Parathyroid adenoma (tissue), 2 donors: ENCODE measurements at regions not wholly inside any gene's neighbourhood (a gene's known extent, or its start where the extent isn't known, plus 50 kb on each side); places are given as distances from the start of the nearest gene placed in this dataset.

Experiments used
- H2AFZ ChIP-seq: fragments of 300-600 bp; sonication (generic); one replicate; pipeline ENCODE4 v1.7.0; 2017; ENCODE audit warnings: antibody characterized with exemption, mild to moderate bottlenecking
- H3K27ac ChIP-seq: fragments of 300-600 bp; sonication (generic); one replicate; pipeline ENCODE4 v1.7.0; 2017
- H3K27me3 ChIP-seq: fragments of 300-600 bp; sonication (generic); one replicate; pipeline ENCODE4 v1.7.0; 2017; ENCODE audit warnings: low read length; ENCODE audit not compliant: control insufficient read depth, insufficient read depth
- H3K36me3 ChIP-seq: fragments of 300-600 bp; sonication (generic); one replicate; pipeline ENCODE4 v1.7.0; 2017; ENCODE audit warnings: low read length; ENCODE audit not compliant: control insufficient read depth, insufficient read depth
- H3K4me1 ChIP-seq: fragments of 300-600 bp; sonication (generic); one replicate; pipeline ENCODE4 v1.7.0; 2017; ENCODE audit warnings: control low read depth
- H3K4me2 ChIP-seq: fragments of 300-600 bp; sonication (generic); one replicate; pipeline ENCODE4 v1.7.0; 2017; ENCODE audit warnings: low read length
- H3K4me3 ChIP-seq: fragments of 300-600 bp; sonication (generic); one replicate; pipeline ENCODE4 v1.7.0; 2017; ENCODE audit warnings: low read depth, low read length
- H3K79me2 ChIP-seq: fragments of 300-600 bp; sonication (generic); one replicate; pipeline ENCODE4 v1.7.0; 2017; ENCODE audit warnings: control low read depth
- H3K9ac ChIP-seq: fragments of 300-600 bp; sonication (generic); one replicate; pipeline ENCODE4 v1.7.0; 2017; ENCODE audit warnings: mild to moderate bottlenecking
- H3K9me3 ChIP-seq: fragments of 300-600 bp; sonication (generic); one replicate; pipeline ENCODE4 v1.7.0; 2017; ENCODE audit warnings: low read length; ENCODE audit not compliant: control insufficient read depth
- TF ChIP-seq, protein P1 (sequence below): fragments of 300-600 bp; sonication (generic); IDR thresholded peaks from one replicate; pipeline ENCODE4 v1.7.0; 2017; ENCODE audit warnings: antibody characterized with exemption, mild to moderate bottlenecking
- donor health status: primary hyperparathyroidism.

DNA sequence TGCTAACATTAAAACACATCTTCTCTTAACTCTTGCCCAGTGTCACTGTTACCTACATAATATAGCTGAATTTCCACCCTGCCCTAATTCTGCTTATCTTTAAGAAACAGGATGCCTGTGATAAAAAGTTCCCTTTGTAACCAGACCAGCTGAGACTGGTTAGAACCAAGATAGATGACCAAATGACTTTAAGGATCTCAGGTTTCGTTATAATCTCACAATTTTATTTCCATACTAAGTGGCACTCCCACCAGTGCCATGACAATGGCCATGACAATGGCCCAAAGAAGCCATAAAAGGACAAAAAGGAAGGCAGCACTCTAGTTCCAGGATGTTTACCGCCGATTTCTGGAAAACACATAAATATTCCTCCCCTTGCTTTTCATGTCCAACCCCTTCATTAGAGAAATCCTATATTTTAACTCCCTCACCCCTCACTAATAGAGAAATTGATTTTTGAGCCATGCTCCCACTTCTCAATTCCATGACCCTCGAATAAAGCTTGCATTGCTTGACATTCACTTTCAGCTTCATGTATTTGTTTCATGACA is 126.1 kb downstream of the ELAPOR2 start:
- Histone ChIP-seq H3K27ac (no peak overlapping the region), H3K4me3 (no peak overlapping the region), H3K4me1 (no peaks in the 10 kb centered on the region), H3K4me2 (no peak overlapping the region), H3K79me2 (no peaks in the 10 kb centered on the region), H3K9me3 (no peaks in the 10 kb centered on the region), H3K27me3 (no peaks in the 10 kb centered on the region), H3K36me3 (no peaks in the 10 kb centered on the region), H2AFZ (no peak overlapping the region), H3K9ac (no peak overlapping the region)
- TF ChIP-seq, protein P1, sequence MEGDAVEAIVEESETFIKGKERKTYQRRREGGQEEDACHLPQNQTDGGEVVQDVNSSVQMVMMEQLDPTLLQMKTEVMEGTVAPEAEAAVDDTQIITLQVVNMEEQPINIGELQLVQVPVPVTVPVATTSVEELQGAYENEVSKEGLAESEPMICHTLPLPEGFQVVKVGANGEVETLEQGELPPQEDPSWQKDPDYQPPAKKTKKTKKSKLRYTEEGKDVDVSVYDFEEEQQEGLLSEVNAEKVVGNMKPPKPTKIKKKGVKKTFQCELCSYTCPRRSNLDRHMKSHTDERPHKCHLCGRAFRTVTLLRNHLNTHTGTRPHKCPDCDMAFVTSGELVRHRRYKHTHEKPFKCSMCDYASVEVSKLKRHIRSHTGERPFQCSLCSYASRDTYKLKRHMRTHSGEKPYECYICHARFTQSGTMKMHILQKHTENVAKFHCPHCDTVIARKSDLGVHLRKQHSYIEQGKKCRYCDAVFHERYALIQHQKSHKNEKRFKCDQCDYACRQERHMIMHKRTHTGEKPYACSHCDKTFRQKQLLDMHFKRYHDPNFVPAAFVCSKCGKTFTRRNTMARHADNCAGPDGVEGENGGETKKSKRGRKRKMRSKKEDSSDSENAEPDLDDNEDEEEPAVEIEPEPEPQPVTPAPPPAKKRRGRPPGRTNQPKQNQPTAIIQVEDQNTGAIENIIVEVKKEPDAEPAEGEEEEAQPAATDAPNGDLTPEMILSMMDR = no peak

DNA sequence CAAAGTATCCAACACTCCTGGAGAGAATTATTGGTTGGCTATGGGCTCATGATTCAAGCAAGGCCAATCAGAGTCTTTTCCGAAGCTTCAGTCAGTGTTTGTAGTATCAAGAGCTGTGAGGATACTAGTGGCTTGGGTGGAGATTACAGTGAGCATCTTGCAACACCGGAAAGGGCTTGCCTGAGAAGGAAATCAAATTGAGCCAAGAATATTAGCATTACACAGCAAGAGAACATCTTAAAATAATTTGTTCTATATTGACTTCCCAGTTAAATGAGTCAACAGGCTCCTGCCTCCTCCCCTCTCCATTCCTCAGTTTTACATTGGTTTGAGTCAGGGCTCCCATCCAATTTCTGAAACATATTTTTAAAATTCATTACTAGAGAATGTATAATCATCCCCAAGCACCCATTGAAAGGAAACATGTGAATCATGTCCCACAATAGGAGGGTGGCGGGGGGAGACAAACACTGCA is 127.4 kb downstream of the ELAPOR2 start:
- no peaks in the 10 kb centered on the region for H3K9me3 ChIP-seq
- H3K4me3 ChIP-seq = no peak overlapping the region
- no peak overlapping the region for H2AFZ ChIP-seq
- no peaks in the 10 kb centered on the region for H3K4me1 ChIP-seq
- TF ChIP-seq, protein P1 = no peak
- H3K27me3 ChIP-seq = no peaks in the 10 kb centered on the region
- no peak overlapping the region for H3K27ac ChIP-seq
- no peaks in the 10 kb centered on the region for H3K79me2 ChIP-seq
- H3K9ac ChIP-seq = no peak overlapping the region
- H3K36me3 ChIP-seq = no peaks in the 10 kb centered on the region
- H3K4me2 ChIP-seq = no peak overlapping the region

DNA sequence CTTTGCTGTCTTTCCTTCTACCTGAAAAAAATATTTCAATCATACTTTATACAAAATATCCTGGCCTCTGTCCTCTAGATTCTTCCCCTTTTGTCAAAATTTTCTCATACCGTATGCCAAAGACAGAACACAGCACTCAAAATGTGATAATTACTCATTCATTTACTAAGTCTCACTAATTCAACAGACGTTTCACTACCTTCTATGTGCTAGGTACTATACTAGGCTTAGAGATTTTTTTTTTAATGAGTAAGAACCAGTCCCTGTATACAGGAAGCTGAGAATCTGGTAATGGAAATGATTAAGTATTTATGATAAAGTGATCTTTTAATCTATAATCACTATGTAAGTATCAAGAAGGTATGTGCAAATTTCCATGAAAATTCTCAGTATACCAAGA is 128.0 kb downstream of the ELAPOR2 start:
- Histone ChIP-seq H3K4me3 (no peak overlapping the region), H3K9me3 (no peaks in the 10 kb centered on the region), H3K4me2 (no peak overlapping the region), H3K36me3 (no peaks in the 10 kb centered on the region), H3K27ac (no peak overlapping the region), H3K4me1 (no peaks in the 10 kb centered on the region), H3K79me2 (no peaks in the 10 kb centered on the region), H3K9ac (no peak overlapping the region), H2AFZ (no peak overlapping the region), H3K27me3 (no peaks in the 10 kb centered on the region)
- TF ChIP-seq, protein P1 = no peak

DNA sequence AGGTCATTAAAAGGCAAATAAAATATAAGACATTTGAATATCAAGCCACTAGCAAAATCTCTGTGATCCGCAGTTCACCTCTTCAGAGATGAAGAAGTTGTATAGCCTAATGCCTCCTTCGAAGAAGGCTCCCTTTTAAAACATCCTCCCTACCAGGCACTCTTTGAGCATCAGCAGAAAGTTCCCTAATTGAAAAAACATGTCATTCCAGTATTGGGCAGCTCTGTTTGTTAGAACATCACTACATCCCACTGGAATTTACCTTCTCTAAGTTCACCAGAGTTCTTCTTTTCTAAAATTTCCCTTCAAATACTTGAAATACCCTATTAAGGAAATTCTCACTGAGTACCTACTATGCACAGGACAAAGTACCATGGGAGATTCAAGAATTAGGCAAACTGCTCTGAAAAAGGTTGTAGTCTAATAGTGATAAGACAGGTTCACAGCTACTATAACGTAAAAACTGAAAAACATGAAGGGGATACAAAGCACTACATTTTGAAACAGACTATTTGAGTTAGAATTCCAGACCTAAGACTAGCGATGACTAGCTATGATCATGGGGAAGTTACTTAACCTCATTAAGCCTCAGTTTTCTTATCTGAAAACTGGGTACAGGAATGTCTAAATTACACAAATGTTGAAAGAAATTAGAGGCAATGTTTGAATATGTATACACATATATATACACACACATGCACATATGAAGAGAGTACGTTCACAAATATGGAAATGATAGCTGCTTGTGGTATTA is 128.7 kb downstream of the ELAPOR2 start:
- no peak overlapping the region for H3K4me2 ChIP-seq
- no peak overlapping the region for H3K27ac ChIP-seq
- no peak overlapping the region for H2AFZ ChIP-seq
- H3K36me3 ChIP-seq = no peaks in the 10 kb centered on the region
- H3K4me1 ChIP-seq = no peaks in the 10 kb centered on the region
- H3K4me3 ChIP-seq = no peak overlapping the region
- no peak overlapping the region for H3K9ac ChIP-seq
- H3K79me2 ChIP-seq = no peaks in the 10 kb centered on the region
- H3K27me3 ChIP-seq = no peaks in the 10 kb centered on the region
- TF ChIP-seq, protein P1 = no peak
- H3K9me3 ChIP-seq = no peaks in the 10 kb centered on the region
